22Rv1 (cell line): ENCODE measurements at regions not wholly inside any gene's neighbourhood (a gene's known extent, or its start where the extent isn't known, plus 50 kb on each side); places are given as distances from the start of the nearest gene placed in this dataset.

Experiments used
- CTCF ChIP-seq: fragments of 450-650 bp; IDR thresholded peaks from 2 replicates; pipeline ENCODE4 v1.5.1; 2017; ENCODE audit warnings: mild to moderate bottlenecking
- ZFX ChIP-seq: fragments of 450-650 bp; IDR thresholded peaks from 2 replicates; pipeline ENCODE4 v1.6.1; 2017; ENCODE audit warnings: antibody characterized with exemption, borderline replicate concordance

DNA sequence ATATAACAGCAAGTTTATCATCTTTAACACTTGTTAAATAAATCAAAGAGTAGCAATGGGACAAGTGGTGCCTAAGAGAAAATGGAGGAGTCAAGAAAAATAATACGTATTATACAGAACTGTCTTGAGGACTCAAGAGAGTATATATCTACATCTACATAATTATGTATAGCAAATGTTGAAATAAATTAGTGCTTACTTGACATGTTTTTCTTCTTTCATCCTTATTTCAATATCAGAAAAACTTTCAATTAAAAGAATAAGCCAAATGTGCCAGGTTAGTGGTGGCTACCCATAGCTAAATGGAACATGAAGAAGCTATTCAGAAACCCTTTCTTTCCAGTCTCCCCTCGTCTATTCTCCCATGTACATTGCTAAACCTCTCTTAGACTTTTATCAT, 267.3 kb upstream of the SPOPL start:
- TF ChIP-seq CTCF, result no peak
- no peak for TF ChIP-seq ZFX
